HG03469 (cell line): ENCODE measurements at regions not wholly inside any gene's neighbourhood (a gene's known extent, or its start where the extent isn't known, plus 50 kb on each side); places are given as distances from the start of the nearest gene placed in this dataset.

ENCODE experiments used
- ATAC-seq: cut with Tn5 transposase; IDR thresholded peaks from one replicate; pipeline ENCODE4 v1.9.1; 2021; ENCODE audit warnings: mild to moderate bottlenecking, moderate library complexity, moderate number of reproducible peaks; ENCODE audit not compliant: unreplicated experiment

DNA sequence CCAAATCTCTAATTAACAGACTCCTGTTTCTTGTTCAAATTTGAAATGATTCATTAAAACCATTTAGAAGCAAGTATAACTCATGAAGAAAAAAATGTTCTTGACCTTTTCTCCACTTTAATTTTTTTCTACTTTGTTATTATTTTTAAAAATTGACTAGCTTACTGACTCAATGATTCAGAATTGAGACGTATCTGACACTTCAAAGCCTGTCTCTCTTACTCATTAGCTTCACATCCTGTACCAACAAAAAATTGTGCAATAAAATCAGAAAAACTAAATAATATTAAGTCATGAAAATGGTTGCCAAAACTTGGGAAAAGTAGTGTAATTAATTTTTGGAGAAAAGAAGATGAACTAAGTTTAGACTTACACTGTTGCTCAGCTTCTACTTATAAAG lies 331.2 kb downstream of the SLC16A7 start:
- no peak for ATAC-seq

DNA sequence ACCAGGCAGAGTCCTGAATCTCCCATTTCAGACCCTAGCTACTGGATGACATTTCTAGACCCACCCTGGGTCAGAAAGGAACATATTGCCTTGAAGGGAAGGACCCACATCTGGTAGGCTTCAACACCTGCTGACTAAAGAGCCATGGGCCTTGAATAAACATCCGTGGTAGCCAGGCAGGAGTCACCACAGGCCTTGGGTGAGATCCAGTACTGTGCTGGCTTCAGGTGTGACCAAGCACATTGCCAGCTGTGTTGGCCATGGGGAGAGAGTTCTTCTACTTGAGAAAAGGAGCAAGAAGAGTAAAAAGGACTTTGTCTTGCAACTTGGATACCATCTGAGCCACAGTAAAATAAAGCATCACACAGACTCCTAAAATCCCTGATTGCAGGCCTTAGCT lies 332.6 kb downstream of the SLC16A7 start:
- no peak for ATAC-seq

DNA sequence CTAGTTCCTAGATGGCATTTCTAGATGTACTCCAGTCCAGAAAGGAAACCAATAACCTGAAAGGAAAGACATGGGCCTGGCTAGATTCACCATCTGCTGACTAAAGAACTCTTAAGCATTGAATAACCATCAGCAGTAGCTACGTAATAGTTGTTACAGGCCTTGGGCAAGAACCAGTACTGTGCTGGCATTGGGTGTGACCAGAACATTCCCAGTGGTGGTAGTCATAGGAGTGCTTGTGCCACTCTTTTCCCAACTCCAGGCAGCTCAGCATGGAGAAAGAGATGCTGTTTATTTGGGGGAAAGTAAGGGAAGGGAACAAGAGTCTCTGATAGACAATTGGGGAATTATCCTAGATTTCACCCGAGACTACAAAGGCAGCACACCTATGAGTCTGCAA lies 333.3 kb downstream of the SLC16A7 start:
- ATAC-seq, result no peak

DNA sequence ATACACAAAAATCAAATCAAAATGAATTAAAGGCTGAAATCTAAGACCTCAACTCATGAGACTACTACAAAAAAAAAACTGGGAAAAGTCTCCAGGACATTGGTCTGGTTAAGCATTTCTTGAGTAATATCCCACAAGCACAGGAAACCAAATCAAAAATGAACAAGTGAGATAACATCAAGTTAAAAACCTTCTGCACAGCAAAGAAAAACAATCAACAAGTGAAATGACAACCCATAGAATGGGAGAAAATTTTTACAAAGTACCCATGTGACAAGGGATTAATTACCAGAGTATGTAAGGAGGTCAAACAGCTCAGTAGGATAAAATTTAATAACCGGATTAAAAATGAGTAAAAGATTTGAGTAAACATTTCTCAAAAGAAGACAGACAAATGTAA lies 338.7 kb downstream of the SLC16A7 start:
- no peak for ATAC-seq

DNA sequence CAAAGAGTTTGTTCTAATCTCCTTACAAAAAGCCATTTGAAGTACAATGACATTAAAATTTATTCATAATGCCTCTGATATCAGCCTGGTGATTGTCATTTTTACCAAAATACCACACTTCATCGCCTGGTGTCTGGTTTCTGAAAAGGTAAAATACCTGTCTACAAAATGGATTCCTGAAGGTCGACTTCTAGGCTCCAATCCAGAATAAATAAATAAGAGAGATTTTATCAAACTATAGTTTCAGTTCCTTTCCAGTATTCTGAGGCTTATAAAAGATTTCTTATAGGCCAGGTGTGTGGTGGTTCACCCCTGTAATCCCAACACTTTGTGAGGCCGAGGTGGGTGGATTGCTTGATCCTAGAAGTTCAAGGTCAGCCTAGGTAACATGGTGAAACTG lies 340.7 kb downstream of the SLC16A7 start:
- ATAC-seq, result no peak

DNA sequence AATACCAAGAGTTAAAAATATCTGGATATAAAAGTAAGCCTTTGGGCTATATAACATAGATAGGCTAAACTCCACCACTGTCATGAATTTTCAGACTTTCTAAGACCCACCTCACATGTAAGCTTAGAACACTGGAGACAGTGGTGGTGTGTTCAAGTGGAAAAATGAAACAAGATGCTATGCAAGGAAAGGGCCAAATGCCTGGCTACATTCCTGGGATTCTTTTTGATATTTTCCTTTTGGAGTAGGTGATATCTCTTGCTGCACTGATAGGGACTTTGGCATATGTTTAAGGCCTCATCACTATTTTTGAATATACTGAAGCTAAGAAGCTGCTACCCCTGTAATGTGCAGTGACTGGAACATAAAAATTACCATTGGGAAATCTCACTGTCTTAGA lies 341.3 kb downstream of the SLC16A7 start:
- no peak for ATAC-seq

DNA sequence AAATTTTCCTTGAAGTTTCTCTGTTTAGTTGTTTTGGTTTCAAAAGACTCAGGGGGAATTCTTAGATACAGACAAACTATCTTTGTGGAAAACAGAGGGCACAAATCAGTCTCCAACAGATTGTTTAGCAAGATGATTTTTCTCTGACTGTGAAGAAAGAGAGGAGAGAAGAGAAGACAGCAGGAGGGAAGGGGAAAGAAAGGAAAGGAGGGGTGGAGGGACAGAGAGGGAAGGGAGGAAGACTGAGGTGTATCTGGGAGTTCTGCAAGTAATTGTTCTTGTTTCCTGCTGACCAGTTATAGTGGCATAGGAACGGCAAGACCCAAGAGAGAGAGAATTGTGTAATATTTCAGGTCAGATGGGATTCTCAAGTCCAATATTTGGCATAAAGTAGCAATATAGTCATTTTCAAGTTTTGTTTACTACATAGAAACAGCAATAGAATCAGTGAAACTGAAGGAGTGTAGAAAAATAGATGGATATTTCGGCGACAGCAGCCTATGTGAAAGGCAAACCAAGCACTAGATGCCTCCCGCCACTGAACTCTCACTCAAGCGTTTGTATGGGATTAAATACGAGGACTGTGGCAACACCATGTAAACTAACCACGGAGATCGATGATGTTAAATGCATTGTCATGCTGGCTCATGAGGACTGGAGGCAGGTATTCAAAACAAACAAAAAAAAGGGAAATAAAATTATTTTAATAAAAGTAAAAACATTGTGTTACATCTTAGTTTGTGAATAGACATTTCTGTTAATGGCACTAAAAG lies 342.5 kb downstream of the SLC16A7 start:
- no peak for ATAC-seq

DNA sequence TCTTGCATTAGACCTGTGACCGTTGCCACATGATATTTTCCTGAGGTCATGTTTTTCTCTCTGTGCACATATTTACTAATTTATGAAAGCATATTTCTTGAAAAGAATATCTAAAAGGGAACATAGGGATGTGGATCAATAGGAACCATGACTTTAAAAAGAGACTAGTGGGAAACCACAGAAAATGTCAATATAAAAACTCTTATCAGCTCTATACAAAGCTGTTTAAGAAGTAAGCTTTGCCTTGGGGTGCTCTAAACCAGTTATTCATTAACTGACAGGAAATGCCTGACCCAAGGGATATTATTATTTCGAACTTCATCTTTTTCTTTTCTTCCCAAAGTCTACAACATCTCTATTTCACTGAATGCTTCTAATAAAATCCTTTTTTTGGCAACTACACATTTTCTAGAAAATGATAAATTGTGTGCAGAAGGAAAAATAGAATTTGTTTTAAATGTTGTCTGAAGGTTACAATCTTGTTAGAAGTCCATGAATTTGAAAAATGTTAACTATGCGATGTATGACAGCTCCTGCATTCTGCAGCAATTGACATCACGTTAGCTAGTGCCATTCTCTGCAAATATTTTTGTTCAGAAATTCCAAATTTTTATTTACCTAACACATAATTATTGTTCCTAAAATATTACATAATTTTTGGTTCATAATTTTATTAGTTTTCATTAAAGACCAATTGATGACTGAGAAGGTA lies 345.0 kb downstream of the SLC16A7 start:
- ATAC-seq, result no peak

DNA sequence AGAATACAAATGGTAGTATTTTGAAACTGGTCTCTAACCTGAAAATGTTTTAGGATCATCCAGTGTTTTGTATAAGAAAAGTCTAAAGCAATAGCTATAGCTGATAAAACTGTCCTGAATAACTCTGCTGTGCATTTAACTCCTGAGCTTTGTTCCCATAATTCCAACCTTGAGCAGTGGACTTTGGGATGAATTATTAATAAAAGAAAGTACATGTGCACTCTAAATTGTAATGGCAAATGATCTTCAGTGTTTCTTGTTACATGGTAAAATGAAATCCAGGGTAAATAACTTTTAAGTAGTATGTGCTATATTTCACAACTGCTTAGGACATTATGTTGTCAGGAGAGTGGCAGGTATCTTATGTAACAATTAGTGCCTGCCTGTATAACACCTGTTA lies 345.6 kb downstream of the SLC16A7 start:
- ATAC-seq, result no peak

DNA sequence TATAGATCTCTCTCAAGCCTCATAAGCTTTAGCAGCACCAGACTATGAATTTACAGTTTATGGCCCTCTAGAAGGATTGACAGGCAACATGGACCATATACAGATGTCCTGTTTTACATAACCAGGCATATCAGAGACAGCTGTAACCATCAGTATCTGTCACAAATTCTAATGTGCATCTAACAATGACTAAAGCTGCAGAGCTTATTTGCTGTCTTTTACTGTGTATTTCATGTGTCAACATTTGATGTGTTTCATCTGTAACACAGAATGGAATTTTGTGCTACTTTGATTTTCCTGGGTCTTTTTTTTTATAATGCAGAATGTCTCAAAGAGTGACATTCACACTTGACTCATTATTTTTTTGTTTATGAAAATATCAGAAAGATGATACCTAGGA lies 348.3 kb downstream of the SLC16A7 start:
- ATAC-seq, result no peak

DNA sequence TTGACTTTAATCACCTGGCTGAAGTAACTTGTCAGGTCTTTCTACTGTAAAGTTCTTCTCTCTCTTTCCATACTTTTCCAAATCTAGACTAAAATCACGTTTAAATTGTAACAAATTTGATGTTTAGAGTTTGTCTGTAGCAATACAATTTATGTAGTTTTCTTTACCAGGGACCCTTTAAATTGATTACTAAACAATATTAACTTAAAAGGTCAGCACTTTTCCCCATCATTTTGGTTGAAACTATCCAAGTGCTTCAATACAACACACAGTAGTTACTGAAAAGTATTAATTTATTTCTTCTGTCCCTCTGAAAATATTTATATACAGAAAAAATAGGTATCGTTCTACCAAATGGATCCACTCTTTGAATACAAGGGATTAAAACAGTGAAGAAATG lies 350.8 kb downstream of the SLC16A7 start:
- ATAC-seq, result no peak

DNA sequence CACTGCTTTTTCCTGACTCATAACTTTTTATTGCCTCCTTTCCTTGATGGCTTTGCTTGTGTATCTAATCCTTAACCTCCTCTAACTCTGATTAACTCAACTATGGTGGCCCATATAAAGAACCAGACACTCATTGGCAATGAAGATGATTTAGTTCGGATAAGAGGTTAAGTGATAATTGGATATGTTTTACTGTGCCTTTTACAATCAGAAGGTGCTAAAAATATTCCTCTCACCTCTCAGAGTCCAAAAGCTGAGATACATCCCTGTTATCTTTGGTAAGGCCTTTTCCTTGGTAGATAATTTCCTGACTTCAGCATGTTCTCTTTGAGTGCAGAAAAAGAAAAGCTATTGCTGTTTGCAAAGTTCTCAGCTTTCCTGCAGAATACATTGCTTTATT lies 367.7 kb downstream of the SLC16A7 start:
- ATAC-seq, result no peak

DNA sequence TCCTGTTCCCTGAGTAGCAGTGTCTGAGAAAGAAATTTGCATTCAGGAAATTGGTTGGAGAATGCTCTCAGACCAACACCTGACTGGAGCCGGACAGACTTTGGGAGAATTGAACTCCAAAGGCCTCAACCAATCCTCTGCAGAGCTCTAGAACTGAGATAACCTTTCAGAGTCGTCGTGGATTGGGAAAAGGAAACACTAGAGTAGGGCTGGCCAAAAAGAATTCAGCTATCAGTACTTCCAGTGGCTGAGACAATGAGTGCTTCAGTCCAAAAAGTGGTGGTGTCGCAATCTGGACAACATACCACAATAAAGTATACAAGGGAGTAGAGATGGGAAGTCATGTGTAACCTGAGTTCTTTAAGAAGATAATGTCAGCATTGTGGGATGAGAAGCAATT lies 377.1 kb downstream of the SLC16A7 start:
- ATAC-seq, result no peak

DNA sequence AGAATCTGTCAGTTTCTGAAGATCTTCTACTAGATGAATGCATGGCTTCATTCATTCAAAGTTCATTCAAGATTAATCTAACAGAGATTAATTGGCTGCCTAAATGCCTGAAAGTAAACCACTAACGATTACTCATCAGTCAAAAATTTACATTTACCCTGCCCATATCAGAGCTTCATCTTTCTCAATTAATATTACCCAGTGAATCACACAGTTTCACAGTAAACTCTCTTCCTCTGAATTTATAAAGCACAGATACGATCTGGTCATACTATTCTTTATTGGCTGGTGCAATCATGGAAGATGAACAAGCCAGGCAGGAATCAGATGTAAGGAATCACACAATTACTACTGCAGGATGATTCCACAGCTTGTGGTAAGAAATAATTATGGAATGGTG lies 377.7 kb downstream of the SLC16A7 start:
- no peak for ATAC-seq

DNA sequence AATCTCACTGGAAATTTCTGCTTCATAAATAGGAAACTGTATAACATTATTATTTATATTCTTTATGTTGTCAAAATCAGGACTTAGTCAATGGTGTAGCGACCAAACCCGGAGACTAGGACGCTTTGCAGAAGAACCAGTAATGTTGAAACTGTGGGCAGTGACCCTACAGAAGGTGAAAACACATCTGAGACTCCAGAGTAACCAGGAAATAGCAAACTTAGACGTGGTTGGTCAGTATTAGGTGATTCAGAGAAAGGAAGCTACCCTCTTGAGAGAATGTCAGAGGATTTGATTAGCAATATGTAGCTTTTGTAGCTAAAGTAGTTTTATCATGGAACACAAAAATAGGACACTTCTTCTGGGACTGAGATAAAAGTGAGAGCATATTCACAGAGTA lies 381.9 kb downstream of the SLC16A7 start:
- ATAC-seq, result no peak

DNA sequence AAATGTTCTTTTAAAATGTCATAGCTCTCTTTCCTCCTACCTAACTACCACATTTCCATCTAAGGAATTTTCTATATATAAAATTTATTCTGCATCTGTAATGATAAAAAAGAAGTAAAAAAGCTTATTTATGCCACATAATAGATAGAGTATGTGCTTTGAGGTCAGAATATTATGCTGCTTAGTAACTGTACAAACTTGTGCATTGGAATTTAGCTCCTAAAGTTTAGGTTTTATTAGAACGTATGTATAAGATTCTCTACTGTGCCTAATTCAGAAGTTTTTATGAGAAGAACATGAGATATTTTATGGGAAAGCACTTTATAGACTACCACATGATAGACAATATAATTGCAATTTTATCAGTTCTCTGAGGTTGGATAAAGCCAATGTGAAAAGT lies 384.6 kb downstream of the SLC16A7 start:
- no peak for ATAC-seq

DNA sequence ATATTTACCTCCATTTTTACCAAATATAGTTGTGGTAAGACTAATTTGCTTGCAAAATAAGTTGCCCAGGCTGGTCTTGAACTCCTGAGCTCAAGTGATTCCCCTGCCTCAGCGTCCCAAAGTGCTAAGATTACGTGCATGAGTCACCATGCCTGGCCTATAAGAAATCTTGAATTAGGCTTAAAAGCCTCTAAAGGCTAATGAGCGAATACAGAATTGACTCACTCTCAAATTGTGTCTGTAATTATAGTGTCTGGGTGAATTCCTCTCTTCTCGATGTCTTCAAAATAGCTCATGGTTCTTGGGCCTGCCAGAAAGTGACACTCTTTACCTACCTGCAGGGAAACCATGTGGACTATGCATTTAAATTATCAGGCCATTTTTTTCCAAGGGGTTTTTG lies 403.5 kb downstream of the SLC16A7 start:
- no peak for ATAC-seq

DNA sequence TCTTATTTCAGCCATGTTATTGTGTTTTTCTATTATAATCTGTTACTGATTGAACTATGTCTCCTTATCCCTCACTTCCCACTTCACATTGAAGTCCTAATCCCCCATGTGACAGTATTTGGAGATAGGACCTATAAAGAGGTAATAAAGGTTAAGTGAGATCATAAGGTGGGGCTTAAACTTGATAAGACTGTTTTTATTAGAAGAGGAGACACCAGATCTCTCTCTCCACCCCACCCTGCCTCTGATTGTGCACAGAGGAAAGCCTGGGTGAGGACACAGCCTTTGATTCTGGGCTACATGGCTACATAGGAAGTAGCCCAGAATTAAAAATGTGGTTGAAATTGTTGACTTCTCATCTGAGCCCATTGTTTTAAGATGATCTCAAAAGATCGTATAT lies 414.7 kb downstream of the SLC16A7 start:
- ATAC-seq, result no peak

DNA sequence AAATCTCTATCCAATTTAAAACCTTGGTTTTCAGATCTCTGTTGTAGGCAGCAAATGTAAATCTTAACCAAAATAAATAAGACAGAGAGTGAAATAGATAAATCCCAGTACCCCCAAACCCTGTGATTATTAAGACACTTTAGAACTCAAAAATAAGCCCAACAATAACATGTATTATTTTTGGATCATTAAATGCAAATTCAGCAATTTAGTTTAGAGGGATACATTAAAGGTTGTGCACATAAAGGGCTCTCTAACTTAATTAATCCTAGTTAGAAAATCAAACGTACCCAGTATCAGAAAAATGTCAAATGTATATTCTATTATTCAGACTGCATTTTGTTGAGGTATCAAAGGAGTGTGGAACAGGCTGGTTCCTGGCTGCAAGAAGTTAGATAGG lies 416.8 kb downstream of the SLC16A7 start:
- ATAC-seq, result no peak

DNA sequence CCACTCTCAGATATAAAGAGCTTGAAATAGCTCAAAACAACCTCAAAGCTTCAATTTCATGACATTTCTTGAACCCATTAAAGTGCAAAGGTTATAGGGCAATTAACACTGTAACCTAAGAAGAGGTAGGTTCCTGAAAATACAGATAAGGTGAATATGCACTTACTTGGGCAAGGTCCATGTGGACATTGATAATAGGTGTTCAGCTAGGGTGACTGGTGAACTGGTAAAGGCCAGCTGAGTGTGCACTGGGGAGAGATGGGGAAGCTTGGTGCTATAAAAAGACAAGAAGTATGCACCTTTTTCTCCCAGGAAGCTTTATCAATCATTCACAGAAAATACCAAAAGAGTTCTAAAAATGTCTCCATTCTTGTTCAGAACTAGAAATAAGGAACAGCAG lies 418.6 kb downstream of the SLC16A7 start:
- ATAC-seq, result no peak

DNA sequence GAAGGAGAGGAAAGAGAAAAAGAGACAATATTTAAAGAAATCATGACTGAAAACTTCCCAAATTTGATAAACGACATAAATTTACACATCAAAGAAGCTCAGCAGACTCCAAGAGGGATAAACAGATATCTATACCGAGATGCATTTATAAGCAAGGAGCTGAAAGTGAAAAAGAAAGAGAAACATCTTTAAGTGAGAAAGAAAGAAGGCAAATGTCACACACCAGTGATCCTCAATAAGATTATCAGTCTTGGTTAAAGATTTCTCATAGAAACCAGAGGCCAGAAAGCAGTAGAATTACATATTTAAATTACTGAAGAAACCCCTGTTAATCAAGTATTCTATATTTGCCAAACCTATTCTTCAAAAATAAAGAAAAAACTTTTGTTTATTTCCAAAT lies 424.2 kb downstream of the SLC16A7 start:
- no peak for ATAC-seq

DNA sequence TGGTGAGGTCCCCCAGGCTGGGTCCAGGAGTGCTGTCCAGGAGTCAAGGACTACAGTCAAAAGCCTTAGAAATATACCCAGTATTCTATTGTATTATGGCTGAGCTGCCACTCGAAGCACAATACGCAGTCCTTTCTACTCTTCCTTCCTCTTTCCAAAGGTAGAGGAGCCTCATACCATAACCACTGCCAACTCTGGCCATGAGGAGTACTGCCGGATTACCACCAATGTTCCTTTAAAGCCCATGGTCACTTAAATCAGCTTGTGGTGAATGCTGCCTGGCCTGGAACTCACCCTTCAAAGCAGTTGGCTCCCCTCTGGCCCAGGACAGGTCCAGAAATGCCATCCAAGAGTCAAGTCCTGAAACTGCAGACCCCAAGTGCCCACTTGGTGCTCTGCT lies 425.4 kb downstream of the SLC16A7 start:
- ATAC-seq, result no peak

DNA sequence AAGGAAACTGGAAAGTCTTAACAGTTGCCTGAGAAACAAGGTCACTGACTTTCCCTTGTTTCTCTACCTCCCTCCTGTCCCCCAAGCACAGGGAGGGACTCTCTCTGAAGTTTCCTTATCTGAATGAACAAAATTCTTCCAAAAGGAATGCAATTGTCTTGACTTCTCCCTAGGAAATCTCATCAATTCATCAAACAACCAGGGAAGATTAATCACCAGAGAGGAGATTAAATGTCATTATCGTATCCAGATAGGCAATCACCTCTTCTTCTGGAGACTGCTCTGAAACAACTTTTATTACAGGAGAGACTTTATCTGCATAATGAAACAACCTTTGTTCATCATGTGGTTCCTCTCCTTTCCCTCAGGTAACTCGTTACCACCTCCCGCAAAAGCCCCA lies 431.4 kb downstream of the SLC16A7 start:
- ATAC-seq, result no peak
